Neuronal stem cell (in vitro differentiated cells): ENCODE measurements at regions not wholly inside any gene's neighbourhood (a gene's known extent, or its start where the extent isn't known, plus 50 kb on each side); places are given as distances from the start of the nearest gene placed in this dataset.
"Not testable (repeated sequence)": the region's sequence is repeated elsewhere in the genome, so short reads cannot be mapped to it uniquely, and the experiment has no call there.

Experiments
- DNase-seq: peaks from one replicate; pipeline ENCODE4 v3.0.0-alpha.2; 2013; ENCODE audit warnings: low spot score
- H2AFZ ChIP-seq: one replicate; pipeline ENCODE4 v1.6.1; 2013; ENCODE audit warnings: mild to moderate bottlenecking, low read length, inconsistent platforms
- H2AK5ac ChIP-seq: 2 replicates; pipeline ENCODE4 v1.6.1; 2013; ENCODE audit warnings: low read depth, mild to moderate bottlenecking, inconsistent platforms, low read length, moderate library complexity, mixed read lengths
- H2BK120ac ChIP-seq: 2 replicates; pipeline ENCODE4 v1.6.1; 2013; ENCODE audit warnings: low read depth, mild to moderate bottlenecking, inconsistent platforms, low read length, moderate library complexity, mixed read lengths
- H2BK12ac ChIP-seq: one replicate; pipeline ENCODE4 v1.6.1; 2013; ENCODE audit warnings: low read length, inconsistent platforms
- H2BK15ac ChIP-seq: 2 replicates; pipeline ENCODE4 v1.6.1; 2013; ENCODE audit warnings: mild to moderate bottlenecking, low read length, inconsistent platforms, mixed read lengths
- H2BK5ac ChIP-seq: one replicate; pipeline ENCODE4 v1.6.1; 2013; ENCODE audit warnings: inconsistent platforms, mild to moderate bottlenecking, low read length, moderate library complexity
- H3K14ac ChIP-seq: one replicate; pipeline ENCODE4 v1.6.1; 2013; ENCODE audit warnings: low read length, inconsistent platforms
- H3K18ac ChIP-seq: 2 replicates; pipeline ENCODE4 v1.6.1; 2013; ENCODE audit warnings: low read length, inconsistent platforms
- H3K23ac ChIP-seq: 2 replicates; pipeline ENCODE4 v1.6.1; 2013; ENCODE audit warnings: low read depth, mild to moderate bottlenecking, mixed read lengths, low read length, inconsistent platforms; ENCODE audit not compliant: poor library complexity
- H3K27ac ChIP-seq: replicated peaks from 3 replicates; pipeline ENCODE4 v1.5.1; 2013; ENCODE audit warnings: low read length, inconsistent platforms
- H3K27me3 ChIP-seq, 3 experiments: 2 replicates each; pipeline ENCODE4 v1.6.1; 2013; ENCODE audit warnings: low read length in 3 of 3, mild to moderate bottlenecking in 2 of 3, inconsistent platforms in 1 of 3, low read depth in 1 of 3, mixed read lengths in 1 of 3, moderate library complexity in 1 of 3; ENCODE audit not compliant: control insufficient read depth in 3 of 3, insufficient read depth in 3 of 3
- H3K36me3 ChIP-seq, 2 donors: replicated peaks in 1 of 2; 2 replicates each; pipeline ENCODE4 v1.6.1; 2013; ENCODE audit warnings: low read length in 2 of 2; ENCODE audit not compliant: control insufficient read depth in 2 of 2, insufficient read depth in 2 of 2
- H3K4ac ChIP-seq: 2 replicates; pipeline ENCODE4 v1.6.1; 2013; ENCODE audit warnings: inconsistent platforms, mild to moderate bottlenecking, low read length, moderate library complexity
- H3K4me1 ChIP-seq, 2 donors: 1 replicate in 1 of 2; 2 replicates in 1 of 2; pipeline ENCODE4 v1.6.1; 2013; ENCODE audit warnings: low read length in 2 of 2, low read depth in 1 of 2; ENCODE audit not compliant: control insufficient read depth in 2 of 2, insufficient read depth in 1 of 2
- H3K4me2 ChIP-seq: one replicate; pipeline ENCODE4 v1.6.1; 2013; ENCODE audit warnings: mild to moderate bottlenecking, low read length, inconsistent platforms; ENCODE audit not compliant: insufficient read depth, poor library complexity, severe bottlenecking
- H3K4me3 ChIP-seq, 2 donors: 2 replicates each; pipeline ENCODE4 v1.5.1; 2013; ENCODE audit warnings: low read length in 2 of 2, mild to moderate bottlenecking in 2 of 2, inconsistent platforms in 1 of 2, moderate library complexity in 1 of 2
- H3K79me1 ChIP-seq: one replicate; pipeline ENCODE4 v1.6.1; 2013; ENCODE audit warnings: low read depth, mild to moderate bottlenecking, inconsistent platforms, low read length, moderate library complexity
- H3K9ac ChIP-seq: one replicate; pipeline ENCODE4 v1.6.1; 2013; ENCODE audit warnings: mild to moderate bottlenecking, low read depth, low read length, inconsistent platforms; ENCODE audit not compliant: poor library complexity
- H3K9me3 ChIP-seq, 2 donors: replicated peaks in 1 of 2; 2 replicates each; pipeline versions ENCODE3 to v1.6.1; 2013; ENCODE audit warnings: low read length in 2 of 2, mild to moderate bottlenecking in 2 of 2, inconsistent platforms in 1 of 2, low read depth in 1 of 2, mixed read lengths in 1 of 2, moderate library complexity in 1 of 2; ENCODE audit not compliant: control insufficient read depth in 2 of 2, insufficient read depth in 1 of 2
- H4K8ac ChIP-seq: one replicate; pipeline ENCODE4 v1.6.1; 2013; ENCODE audit warnings: low read depth, mild to moderate bottlenecking, inconsistent platforms, low read length, moderate library complexity
- H4K91ac ChIP-seq: one replicate; pipeline ENCODE4 v1.6.1; 2013; ENCODE audit warnings: low read length, low read depth, mild to moderate bottlenecking, inconsistent platforms; ENCODE audit not compliant: poor library complexity
- WGBS, 2 donors: extraction: QIAGEN DNeasy Blood & Tissue Kit; methylation state at CpG; one replicate each; pipeline ENCODE4 v1.1.7; 2013; ENCODE audit warnings: missing lambda C conversion rate in 2 of 2, mixed read lengths in 1 of 2; ENCODE audit not compliant: insufficient read length in 2 of 2, insufficient replicate concordance in 1 of 2; ENCODE audit errors: extremely low coverage in 2 of 2; 5-methylcytosine and 5-hydroxymethylcytosine counted together

GRCh38 chr11:87536565-87536964 is 498.8 kb downstream of the TMEM135 start:
- H4K8ac ChIP-seq: no peak overlapping the region
- no CpG with 5 or more reads among the region's 4 CpGs for whole genome bisulfite sequencing, 2 donors
- H2AFZ ChIP-seq: no peak overlapping the region

DNA sequence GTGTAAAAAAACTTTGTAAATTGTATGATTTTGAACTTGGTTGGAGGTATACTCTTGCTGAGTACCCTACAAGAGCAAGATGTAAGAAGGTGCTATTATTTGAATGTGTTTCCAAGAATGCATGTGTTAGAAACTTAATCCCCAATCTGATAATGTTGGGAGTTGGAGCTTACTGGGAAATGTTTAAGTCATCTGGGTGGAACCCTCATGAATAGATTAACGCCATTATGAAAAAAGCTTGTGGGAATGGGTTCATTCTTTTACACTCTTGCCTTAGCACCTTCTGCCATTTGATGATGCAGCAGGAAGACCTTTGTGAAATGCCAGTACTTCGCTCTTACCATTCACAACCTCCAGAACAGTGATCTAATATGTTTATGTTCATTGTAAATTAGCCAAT is 498.3 kb downstream of the TMEM135 start:
- no peak overlapping the region for H3K9ac ChIP-seq
- H2BK5ac ChIP-seq: no peak overlapping the region
- H2AFZ ChIP-seq: no peak overlapping the region
- no CpG with 5 or more reads among the region's 2 CpGs for WGBS, 2 donors
- no peak overlapping the region for H3K27ac ChIP-seq
- H3K36me3 ChIP-seq: no peaks in the 10 kb centered on the region
- H3K14ac ChIP-seq: no peak overlapping the region
- no peak overlapping the region for H4K8ac ChIP-seq
- H3K79me1 ChIP-seq: no peaks in the 10 kb centered on the region
- no peak overlapping the region for H2AK5ac ChIP-seq
- no peak overlapping the region for H3K18ac ChIP-seq
- no peaks in the 10 kb centered on the region for H3K9me3 ChIP-seq
- no peak overlapping the region for H3K4ac ChIP-seq
- no peak overlapping the region for H2BK15ac ChIP-seq
- H2BK12ac ChIP-seq: no peak overlapping the region
- no peak overlapping the region for H3K23ac ChIP-seq
- H3K4me2 ChIP-seq: no peak overlapping the region
- H4K91ac ChIP-seq: no peak overlapping the region
- H3K27me3 ChIP-seq: no peaks in the 10 kb centered on the region
- H3K4me1 ChIP-seq: no peaks in the 10 kb centered on the region
- H3K4me3 ChIP-seq: no peak overlapping the region
- DNase-seq: no peak
- no peak overlapping the region for H2BK120ac ChIP-seq

More at GRCh38 chr11:87536565-87536964, 498.8 kb downstream of the TMEM135 start:
- Histone ChIP-seq H3K27ac (no peak overlapping the region), H2BK120ac (no peak overlapping the region), H4K91ac (no peak overlapping the region), H3K4ac (no peak overlapping the region), H3K79me1 (no peaks in the 10 kb centered on the region), H3K9me3 (no peaks in the 10 kb centered on the region), H3K14ac (no peak overlapping the region), H3K4me2 (no peak overlapping the region), H3K27me3 (no peaks in the 10 kb centered on the region), H2BK12ac (no peak overlapping the region), H3K23ac (no peak overlapping the region), H3K4me3 (no peak overlapping the region), H2AK5ac (no peak overlapping the region), H3K4me1 (no peaks in the 10 kb centered on the region), H3K9ac (no peak overlapping the region), H2BK15ac (no peak overlapping the region), H3K18ac (no peak overlapping the region), H3K36me3 (no peaks in the 10 kb centered on the region), H2BK5ac (no peak overlapping the region)
- DNase-seq: no peak

DNA sequence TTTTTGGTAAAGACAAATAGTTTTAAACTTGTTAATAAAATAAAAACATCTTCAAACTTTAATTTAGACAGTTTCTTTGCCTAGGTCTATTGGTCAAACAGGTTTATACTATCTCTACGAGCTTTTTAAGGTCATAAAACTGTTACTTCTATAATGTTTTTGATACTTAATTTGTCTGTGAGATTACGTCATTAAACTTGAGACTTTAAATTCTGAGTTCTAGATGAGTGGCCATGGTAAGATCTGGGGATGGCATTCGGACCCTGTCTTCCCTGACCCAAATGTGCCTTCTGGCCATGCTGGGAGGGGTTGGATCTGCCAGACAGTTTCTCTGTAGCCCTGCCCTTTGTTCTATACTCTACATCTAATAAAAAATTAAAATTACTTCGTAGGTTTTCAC is 497.8 kb downstream of the TMEM135 start:
- H3K9ac ChIP-seq: no peak overlapping the region
- H3K23ac ChIP-seq: no peak overlapping the region
- no peak overlapping the region for H3K4ac ChIP-seq
- H3K27ac ChIP-seq: no peak overlapping the region
- H2AFZ ChIP-seq: no peak overlapping the region
- H2BK15ac ChIP-seq: no peak overlapping the region
- H3K79me1 ChIP-seq: no peaks in the 10 kb centered on the region
- no peak overlapping the region for H3K4me2 ChIP-seq
- no peaks in the 10 kb centered on the region for H3K9me3 ChIP-seq
- no peak overlapping the region for H4K91ac ChIP-seq
- no peaks in the 10 kb centered on the region for H3K4me1 ChIP-seq
- no peak overlapping the region for H2BK5ac ChIP-seq
- H3K36me3 ChIP-seq: no peaks in the 10 kb centered on the region
- no peak overlapping the region for H2AK5ac ChIP-seq
- H4K8ac ChIP-seq: no peak overlapping the region
- H2BK120ac ChIP-seq: no peak overlapping the region
- no peaks in the 10 kb centered on the region for H3K27me3 ChIP-seq
- no peak overlapping the region for H3K18ac ChIP-seq
- no CpG with 5 or more reads among the region's 4 CpGs for WGBS, 2 donors
- H3K4me3 ChIP-seq: no peak overlapping the region
- H3K14ac ChIP-seq: no peak overlapping the region
- no peak overlapping the region for H2BK12ac ChIP-seq
- no peak for DNase-seq

DNA sequence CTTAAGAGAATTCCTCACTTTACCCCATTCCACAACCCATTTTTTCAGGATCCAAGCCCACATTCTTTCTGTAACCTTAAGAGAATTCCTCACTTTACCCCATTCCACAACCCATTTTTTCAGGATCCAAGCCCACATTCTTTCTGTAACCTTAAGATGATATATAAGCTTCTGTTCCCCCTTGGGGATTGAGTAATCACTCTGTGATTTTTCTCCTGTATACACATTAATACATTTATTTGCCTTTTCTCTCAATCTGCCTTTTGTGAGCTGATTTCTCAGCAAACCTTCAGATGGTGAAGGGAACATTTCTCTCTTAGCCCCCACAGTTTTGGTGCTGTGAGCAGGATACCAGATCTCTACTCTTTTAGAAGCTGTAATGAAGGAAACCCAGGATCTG is 494.1 kb downstream of the TMEM135 start:
- DNase-seq, H3K9ac ChIP-seq, H2AFZ ChIP-seq, H3K18ac ChIP-seq, H3K79me1 ChIP-seq, H3K4me2 ChIP-seq, H2BK12ac ChIP-seq, H3K36me3 ChIP-seq, H3K9me3 ChIP-seq, H3K23ac ChIP-seq, H2BK5ac ChIP-seq, H4K8ac ChIP-seq, H2BK15ac ChIP-seq, H4K91ac ChIP-seq, H2BK120ac ChIP-seq, H3K27me3 ChIP-seq, H3K4me1 ChIP-seq, H2AK5ac ChIP-seq, H3K4me3 ChIP-seq, H3K27ac ChIP-seq, H3K14ac ChIP-seq, H3K4ac ChIP-seq: not testable (repeated sequence)
